NB4 (cell line): ENCODE measurements at regions not wholly inside any gene's neighbourhood (a gene's known extent, or its start where the extent isn't known, plus 50 kb on each side); places are given as distances from the start of the nearest gene placed in this dataset.

ENCODE experiments used
- CTCF ChIP-seq: IDR thresholded peaks from one replicate; pipeline ENCODE4 v1.5.1; 2012; ENCODE audit warnings: low read depth, low read length
- MAX ChIP-seq: IDR thresholded peaks from 2 replicates; pipeline ENCODE4 v1.6.1; 2011; ENCODE audit warnings: low read depth, low read length
- POLR2A ChIP-seq: IDR thresholded peaks from 2 replicates; pipeline ENCODE4 v1.6.1; 2011; ENCODE audit warnings: mild to moderate bottlenecking; ENCODE audit not compliant: insufficient read length; ENCODE audit errors: extremely low read depth

- no peak for TF ChIP-seq CTCF
- no peak for TF ChIP-seq POLR2A
- TF ChIP-seq MAX = no peak
These were observed 166.8 kb upstream of the IVNS1ABP start for GRCh38 chr1:185483664-185484450.
